ENCODE measurements at regions not wholly inside any gene's neighbourhood (a gene's known extent, or its start where the extent isn't known, plus 50 kb on each side); places are given as distances from the start of the nearest gene placed in this dataset.

- TF ChIP-seq MYC (IDR thresholded peaks at IDR 0.05; ENCODE audit: low read depth, low read length): no peak
- TF ChIP-seq, protein P1, sequence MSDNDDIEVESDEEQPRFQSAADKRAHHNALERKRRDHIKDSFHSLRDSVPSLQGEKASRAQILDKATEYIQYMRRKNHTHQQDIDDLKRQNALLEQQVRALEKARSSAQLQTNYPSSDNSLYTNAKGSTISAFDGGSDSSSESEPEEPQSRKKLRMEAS (IDR thresholded peaks at IDR 0.05; ENCODE audit: low read depth, low read length): no peak
- no peak for TF ChIP-seq CTCF (IDR thresholded peaks at IDR 0.05; ENCODE audit: low read depth, low read length)
- DNase-seq (ENCODE audit: low read depth): peak; percentile 21
- no peak overlapping the region for H3K4me3 ChIP-seq (ENCODE audit: low read depth, low read length)
Measured at GRCh38 chr12:130049666-130050065, 112.6 kb upstream of the FZD10 start.

DNA sequence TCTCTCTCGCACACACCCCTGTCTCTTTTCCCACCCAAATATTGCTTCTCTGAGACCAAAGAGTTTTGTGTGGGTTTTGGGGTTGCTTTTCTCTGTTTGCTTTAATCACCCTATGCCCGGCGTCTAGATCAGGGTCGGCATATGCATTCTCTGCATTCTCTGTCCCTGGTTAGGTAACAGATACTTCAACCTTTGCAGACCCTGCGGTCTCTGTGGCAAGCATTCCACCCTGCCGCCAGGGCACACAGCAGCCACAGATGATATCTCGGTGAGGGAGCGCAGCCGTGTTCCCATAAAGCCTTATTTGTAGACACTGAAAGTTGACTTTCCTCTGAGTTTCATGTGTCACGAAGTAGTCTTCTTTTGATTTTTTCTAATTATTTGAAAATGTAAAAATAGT lies 110.4 kb upstream of the FZD10 start:
- TF ChIP-seq, protein P1 (IDR thresholded peaks at IDR 0.05; ENCODE audit: low read depth, low read length): no peak
- TF ChIP-seq MYC (IDR thresholded peaks at IDR 0.05; ENCODE audit: low read depth, low read length): no peak
- TF ChIP-seq POLR2A (IDR thresholded peaks at IDR 0.05; ENCODE audit: extremely low read depth, insufficient read length): no peak
- no peak for TF ChIP-seq CTCF (IDR thresholded peaks at IDR 0.05; ENCODE audit: low read depth, low read length)
- H3K4me3 ChIP-seq (ENCODE audit: low read depth, low read length): no peak overlapping the region
- DNase-seq (ENCODE audit: low read depth): no peak

DNA sequence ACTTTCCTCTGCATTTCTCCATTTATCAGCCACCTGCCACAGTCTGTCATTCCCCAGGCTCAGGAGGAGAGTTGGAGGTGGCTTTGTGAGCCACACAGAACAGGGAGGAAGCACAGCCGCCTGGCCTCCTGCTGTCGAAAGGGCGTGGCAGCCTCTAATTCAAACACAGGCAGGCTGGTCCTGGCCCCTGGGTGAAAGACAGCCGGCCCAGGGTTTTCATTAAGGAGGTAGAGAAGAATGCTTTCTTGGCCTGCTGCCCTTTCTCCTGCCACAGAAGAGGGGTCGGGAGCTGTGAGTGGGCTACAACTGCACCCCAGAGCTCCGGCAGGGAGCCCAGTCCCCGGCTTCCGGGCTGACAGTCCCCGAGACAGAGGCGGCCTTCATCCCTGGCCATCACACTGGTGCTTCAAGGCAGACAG lies 108.6 kb upstream of the FZD10 start:
- no peak for DNase-seq (ENCODE audit: low read depth)
- H3K4me3 ChIP-seq (ENCODE audit: low read depth, low read length): no peak overlapping the region
- no peak for TF ChIP-seq CTCF (IDR thresholded peaks at IDR 0.05; ENCODE audit: low read depth, low read length)
- TF ChIP-seq POLR2A (IDR thresholded peaks at IDR 0.05; ENCODE audit: extremely low read depth, insufficient read length): no peak
- TF ChIP-seq, protein P1 (IDR thresholded peaks at IDR 0.05; ENCODE audit: low read depth, low read length): no peak
- no peak for TF ChIP-seq MYC (IDR thresholded peaks at IDR 0.05; ENCODE audit: low read depth, low read length)

DNA sequence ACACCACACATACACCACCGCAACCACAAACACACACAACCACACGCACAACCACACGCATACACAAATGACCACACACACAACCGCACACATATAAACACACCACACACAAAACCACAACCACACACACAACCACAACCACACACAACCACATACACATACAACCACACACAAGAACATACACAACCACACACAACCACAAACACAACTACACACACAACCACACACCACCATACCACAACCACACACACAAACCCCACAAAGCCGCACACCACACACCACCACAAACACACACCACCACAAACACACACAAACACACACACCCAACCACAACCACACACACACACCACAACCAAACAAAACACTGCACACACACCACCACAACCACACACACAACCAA lies 107.5 kb upstream of the FZD10 start:
- TF ChIP-seq, protein P1 (IDR thresholded peaks at IDR 0.05; ENCODE audit: low read depth, low read length): no peak
- TF ChIP-seq POLR2A (IDR thresholded peaks at IDR 0.05; ENCODE audit: extremely low read depth, insufficient read length) (no peak), MYC (IDR thresholded peaks at IDR 0.05; ENCODE audit: low read depth, low read length) (no peak), CTCF (IDR thresholded peaks at IDR 0.05; ENCODE audit: low read depth, low read length) (no peak)
- no peak for DNase-seq (ENCODE audit: low read depth)
- no peak overlapping the region for H3K4me3 ChIP-seq (ENCODE audit: low read depth, low read length)

DNA sequence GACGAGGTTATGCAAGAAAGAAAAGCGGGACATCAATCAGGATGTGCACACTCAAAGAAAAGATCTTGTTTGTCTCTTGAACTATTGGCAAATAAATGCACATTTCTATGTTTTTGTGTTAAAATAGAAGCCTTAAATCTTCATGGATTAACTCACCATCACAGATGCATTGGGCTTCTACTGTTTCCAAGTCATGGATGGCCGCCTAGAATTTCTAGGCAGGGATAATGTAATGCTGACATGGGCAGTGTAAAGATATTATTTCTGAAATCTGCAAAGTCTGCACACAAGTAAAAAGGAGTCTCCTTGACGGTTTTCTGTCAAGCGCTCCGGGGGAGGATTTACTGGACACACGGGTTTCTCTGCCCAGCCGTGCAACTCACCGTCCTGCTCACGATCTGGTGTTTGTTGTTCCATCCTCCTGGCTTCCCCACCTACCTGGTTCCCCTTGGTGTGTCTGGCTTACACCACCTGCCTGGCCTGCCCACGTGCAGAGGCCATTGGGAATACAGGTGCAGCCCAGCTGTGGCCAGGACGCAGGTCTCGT lies 103.3 kb upstream of the FZD10 start:
- no peak for TF ChIP-seq MYC (IDR thresholded peaks at IDR 0.05; ENCODE audit: low read depth, low read length)
- no peak for TF ChIP-seq CTCF (IDR thresholded peaks at IDR 0.05; ENCODE audit: low read depth, low read length)
- no peak for TF ChIP-seq POLR2A (IDR thresholded peaks at IDR 0.05; ENCODE audit: extremely low read depth, insufficient read length)
- TF ChIP-seq, protein P1 (IDR thresholded peaks at IDR 0.05; ENCODE audit: low read depth, low read length): no peak
- H3K4me3 ChIP-seq (ENCODE audit: low read depth, low read length): no peak overlapping the region
- no peak for DNase-seq (ENCODE audit: low read depth)
